Thoracic aorta (tissue), 2 donors: ENCODE measurements at regions not wholly inside any gene's neighbourhood (a gene's known extent, or its start where the extent isn't known, plus 50 kb on each side); places are given as distances from the start of the nearest gene placed in this dataset.

Experiments
- ATAC-seq: fragments of 150-250 bp; one replicate; pipeline ENCODE4 v1.8.0; 2017; ENCODE audit warnings: low read depth; ENCODE audit not compliant: insufficient number of reproducible peaks, low FRiP score
- DNase-seq: peaks from one replicate; pipeline ENCODE4 v3.0.0-alpha.2; 2020; ENCODE audit warnings: low spot score
- H3K27ac ChIP-seq, 2 donors: fragments of 200-600 bp; sonication (generic); 1 replicate in 1 of 2; 2 replicates in 1 of 2; pipeline ENCODE4 v1.5.1; 2016; ENCODE audit warnings: mild to moderate bottlenecking in 2 of 2, moderate library complexity in 2 of 2
- H3K27me3 ChIP-seq: fragments of 200-600 bp; sonication (generic); replicated peaks from 2 replicates; pipeline ENCODE4 v1.6.0; 2016; ENCODE audit warnings: mild to moderate bottlenecking; ENCODE audit not compliant: insufficient read depth
- H3K36me3 ChIP-seq: fragments of 200-600 bp; sonication (generic); one replicate; pipeline ENCODE4 v1.5.1; 2016
- H3K4me1 ChIP-seq, 2 donors: fragments of 200-600 bp; sonication (generic); 1 replicate in 1 of 2; 2 replicates in 1 of 2; pipeline versions ENCODE4 v1.5.1 to v1.6.0; 2016; ENCODE audit warnings: low read depth in 2 of 2, mild to moderate bottlenecking in 1 of 2; ENCODE audit not compliant: control insufficient read depth in 1 of 2
- H3K4me3 ChIP-seq: fragments of 200-600 bp; sonication (generic); 2 replicates; pipeline ENCODE4 v1.5.1; 2016; ENCODE audit warnings: mild to moderate bottlenecking
- H3K9me3 ChIP-seq: fragments of 200-600 bp; sonication (generic); 2 replicates; pipeline ENCODE4 v1.5.1; 2016
- CTCF ChIP-seq: fragments of 200-600 bp; sonication (generic); IDR thresholded peaks from one replicate; pipeline ENCODE4 v1.5.1; 2019; ENCODE audit warnings: antibody characterized with exemption

- Histone ChIP-seq H3K4me1 (no peaks in the 10 kb centered on the region), H3K9me3 (no peaks in the 10 kb centered on the region), H3K4me3 (no peak overlapping the region), H3K27ac (no peak overlapping the region), H3K36me3 (no peaks in the 10 kb centered on the region), H3K27me3 (no peaks in the 10 kb centered on the region)
- DNase-seq (no peak), ATAC-seq (no peak)
- TF ChIP-seq CTCF: no peak
These were observed 1342.7 kb upstream of the TENM4 start for GRCh38 chr11:80783561-80783960.

GRCh38 chr11:80782135-80782885, 1341.5 kb upstream of the TENM4 start:
- H3K27me3 ChIP-seq: no peaks in the 10 kb centered on the region
- no peak for TF ChIP-seq CTCF
- ATAC-seq: no peak
- no peak overlapping the region for H3K27ac ChIP-seq
- H3K9me3 ChIP-seq: no peaks in the 10 kb centered on the region
- H3K4me3 ChIP-seq: no peak overlapping the region
- no peaks in the 10 kb centered on the region for H3K36me3 ChIP-seq
- H3K4me1 ChIP-seq: no peaks in the 10 kb centered on the region
- no peak for DNase-seq

- no peaks in the 10 kb centered on the region for H3K36me3 ChIP-seq
- no peak for ATAC-seq
- H3K4me3 ChIP-seq: no peak overlapping the region
- H3K4me1 ChIP-seq: no peaks in the 10 kb centered on the region
- TF ChIP-seq CTCF: no peak
- no peak for DNase-seq
- no peaks in the 10 kb centered on the region for H3K27me3 ChIP-seq
- no peaks in the 10 kb centered on the region for H3K9me3 ChIP-seq
- H3K27ac ChIP-seq: no peak overlapping the region
These were observed 1339.2 kb upstream of the TENM4 start for GRCh38 chr11:80779905-80780605.

- no peaks in the 10 kb centered on the region for H3K9me3 ChIP-seq
- no peak for DNase-seq
- H3K27me3 ChIP-seq: no peaks in the 10 kb centered on the region
- H3K27ac ChIP-seq: no peak overlapping the region
- TF ChIP-seq CTCF: no peak
- H3K4me1 ChIP-seq: no peaks in the 10 kb centered on the region
- no peak overlapping the region for H3K4me3 ChIP-seq
- no peaks in the 10 kb centered on the region for H3K36me3 ChIP-seq
- ATAC-seq: no peak
These were observed 1338.1 kb upstream of the TENM4 start for GRCh38 chr11:80778941-80779340.

- no peak for TF ChIP-seq CTCF
- no peak overlapping the region for H3K4me3 ChIP-seq
- DNase-seq (no peak), ATAC-seq (no peak)
- H3K36me3 ChIP-seq: no peaks in the 10 kb centered on the region
- H3K9me3 ChIP-seq: no peaks in the 10 kb centered on the region
- no peak overlapping the region for H3K27ac ChIP-seq
- H3K27me3 ChIP-seq: no peaks in the 10 kb centered on the region
- no peaks in the 10 kb centered on the region for H3K4me1 ChIP-seq
These were observed 1337.6 kb upstream of the TENM4 start for GRCh38 chr11:80778432-80778831.
